GM12892 (cell line): ENCODE measurements at regions not wholly inside any gene's neighbourhood (a gene's known extent, or its start where the extent isn't known, plus 50 kb on each side); places are given as distances from the start of the nearest gene placed in this dataset.

Source experiments
- DNase-seq: peaks from one replicate; pipeline ENCODE4 v3.0.0; 2011; ENCODE audit not compliant: insufficient read length
- FAIRE-seq: peaks from 2 replicates; lab custom pipeline; 2011; peaks lifted over from hg19 to GRCh38; lab: Jason Lieb, UNC
- POLR2A ChIP-seq: IDR thresholded peaks from 2 replicates; pipeline ENCODE4 v1.6.1; 2011; ENCODE audit warnings: low read depth, low read length, control low read depth
- POLR2AphosphoS5 ChIP-seq: IDR thresholded peaks from 2 replicates; pipeline ENCODE4 v1.6.1; 2011; ENCODE audit warnings: low read depth, low read length, control low read depth
- TAF1 ChIP-seq: IDR thresholded peaks from 2 replicates; pipeline ENCODE4 v1.6.1; 2011; ENCODE audit warnings: low read depth, mild to moderate bottlenecking, control low read depth, low read length, borderline replicate concordance

GRCh38 chr3:5425371-5425770 lies 237.9 kb downstream of the EDEM1 start:
- TF ChIP-seq POLR2A (no peak), TAF1 (no peak), POLR2AphosphoS5 (no peak)
- DNase-seq (no peak), FAIRE-seq (no peak)

GRCh38 chr3:5426094-5426883 lies 238.8 kb downstream of the EDEM1 start:
- FAIRE-seq (peak; percentile 91), DNase-seq (peak; percentile 17)
- no peak for TF ChIP-seq TAF1
- no peak for TF ChIP-seq POLR2AphosphoS5
- TF ChIP-seq POLR2A: no peak

- DNase-seq: no peak
- FAIRE-seq: no peak
- TF ChIP-seq TAF1: no peak
- TF ChIP-seq POLR2A: no peak
- TF ChIP-seq POLR2AphosphoS5: no peak
Observed at GRCh38 chr3:5427021-5427420, 239.5 kb downstream of the EDEM1 start.

- TF ChIP-seq POLR2AphosphoS5 (no peak), POLR2A (no peak), TAF1 (no peak)
- FAIRE-seq: no peak
- no peak for DNase-seq
Observed at GRCh38 chr3:5427938-5428337, 240.4 kb downstream of the EDEM1 start.

GRCh38 chr3:5428607-5429516 lies 241.4 kb downstream of the EDEM1 start:
- peak; percentile 4 for DNase-seq
- peak; percentile 91 for FAIRE-seq
- TF ChIP-seq TAF1: no peak
- TF ChIP-seq POLR2AphosphoS5: peak; percentile 4; the same call in 1 of the 2 replicates

- TF ChIP-seq POLR2A: no peak
- TF ChIP-seq TAF1: no peak
- no peak for TF ChIP-seq POLR2AphosphoS5
- DNase-seq (no peak), FAIRE-seq (no peak)
Observed at GRCh38 chr3:5429517-5429890, 242.0 kb downstream of the EDEM1 start.

- DNase-seq (no peak), FAIRE-seq (no peak)
- TF ChIP-seq POLR2AphosphoS5 (no peak), TAF1 (no peak), POLR2A (no peak)
Observed at GRCh38 chr3:5430701-5431100, 243.2 kb downstream of the EDEM1 start.

GRCh38 chr3:5431146-5431545 lies 243.6 kb downstream of the EDEM1 start:
- no peak for TF ChIP-seq POLR2AphosphoS5
- no peak for DNase-seq
- FAIRE-seq: peak; percentile 21

- FAIRE-seq (no peak), DNase-seq (no peak)
- TF ChIP-seq POLR2A (no peak), TAF1 (no peak), POLR2AphosphoS5 (no peak)
Observed at GRCh38 chr3:5431811-5432378, 244.4 kb downstream of the EDEM1 start.

GRCh38 chr3:5437296-5437782 lies 249.8 kb downstream of the EDEM1 start:
- DNase-seq: no peak
- TF ChIP-seq POLR2A: no peak
- TF ChIP-seq TAF1: no peak
- no peak for TF ChIP-seq POLR2AphosphoS5
- FAIRE-seq: no peak

GRCh38 chr3:5437783-5438323 lies 250.3 kb downstream of the EDEM1 start:
- TF ChIP-seq TAF1: no peak
- no peak for TF ChIP-seq POLR2A
- TF ChIP-seq POLR2AphosphoS5: no peak
- FAIRE-seq: no peak
- DNase-seq: no peak
